NCI-H526 treated with DMSO at 0.1 percent for 48 hours (cell line): ENCODE measurements at regions not wholly inside any gene's neighbourhood (a gene's known extent, or its start where the extent isn't known, plus 50 kb on each side); places are given as distances from the start of the nearest gene placed in this dataset.
"Not testable (repeated sequence)": the region's sequence is repeated elsewhere in the genome, so short reads cannot be mapped to it uniquely, and the experiment has no call there.

Experiments used
- DNase-seq: peaks from one replicate; lab custom pipeline; 2025; lab: John Stamatoyannopoulos, UW

DNA sequence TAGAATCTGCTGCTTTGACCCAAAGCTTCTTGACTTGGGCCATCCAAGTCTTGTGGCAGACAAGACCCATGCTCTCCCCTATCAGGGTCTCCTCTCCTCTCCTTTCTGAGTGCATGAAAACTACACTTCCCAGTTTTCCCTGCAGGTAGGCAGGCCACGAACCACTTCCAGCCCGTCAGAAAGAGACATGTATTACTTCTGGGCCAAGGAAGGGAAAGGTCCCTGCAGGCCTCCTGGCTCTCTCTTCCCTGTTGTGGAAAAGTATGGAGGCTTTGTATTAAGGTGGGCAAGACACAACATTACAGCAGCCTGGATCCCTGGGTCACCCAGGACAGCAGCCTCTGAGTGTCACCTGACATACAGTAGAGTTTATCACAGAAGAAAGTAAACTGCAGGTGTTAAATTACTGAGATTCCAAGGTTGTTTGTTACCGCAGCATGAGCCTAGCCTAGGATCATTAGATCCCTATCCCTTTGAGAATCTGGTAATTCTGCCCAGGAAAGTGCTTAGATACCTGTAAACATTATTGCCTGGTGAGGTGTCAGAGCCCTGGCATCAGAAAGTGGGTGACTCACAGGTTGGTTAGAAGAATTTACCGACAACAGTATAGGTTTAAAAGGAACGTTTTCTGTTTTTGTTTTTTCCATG lies 717.3 kb downstream of the MATN1 start:
- no peak for DNase-seq

DNA sequence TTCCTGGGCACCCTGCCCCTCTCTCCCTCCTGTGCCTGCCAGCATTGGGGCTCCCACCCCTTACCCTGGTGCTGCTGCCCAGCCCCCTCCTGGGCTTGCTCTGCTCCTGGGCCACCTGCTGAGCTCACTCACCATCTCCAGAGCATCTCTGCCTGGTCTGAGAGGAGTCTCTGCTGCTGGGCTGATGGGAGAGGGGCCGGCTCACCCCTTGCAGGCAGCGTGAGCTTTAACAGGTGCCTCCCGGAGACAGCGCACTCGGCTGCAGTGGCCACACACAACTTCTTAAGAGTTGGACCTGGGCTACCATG lies 721.7 kb downstream of the MATN1 start:
- no peak for DNase-seq

DNA sequence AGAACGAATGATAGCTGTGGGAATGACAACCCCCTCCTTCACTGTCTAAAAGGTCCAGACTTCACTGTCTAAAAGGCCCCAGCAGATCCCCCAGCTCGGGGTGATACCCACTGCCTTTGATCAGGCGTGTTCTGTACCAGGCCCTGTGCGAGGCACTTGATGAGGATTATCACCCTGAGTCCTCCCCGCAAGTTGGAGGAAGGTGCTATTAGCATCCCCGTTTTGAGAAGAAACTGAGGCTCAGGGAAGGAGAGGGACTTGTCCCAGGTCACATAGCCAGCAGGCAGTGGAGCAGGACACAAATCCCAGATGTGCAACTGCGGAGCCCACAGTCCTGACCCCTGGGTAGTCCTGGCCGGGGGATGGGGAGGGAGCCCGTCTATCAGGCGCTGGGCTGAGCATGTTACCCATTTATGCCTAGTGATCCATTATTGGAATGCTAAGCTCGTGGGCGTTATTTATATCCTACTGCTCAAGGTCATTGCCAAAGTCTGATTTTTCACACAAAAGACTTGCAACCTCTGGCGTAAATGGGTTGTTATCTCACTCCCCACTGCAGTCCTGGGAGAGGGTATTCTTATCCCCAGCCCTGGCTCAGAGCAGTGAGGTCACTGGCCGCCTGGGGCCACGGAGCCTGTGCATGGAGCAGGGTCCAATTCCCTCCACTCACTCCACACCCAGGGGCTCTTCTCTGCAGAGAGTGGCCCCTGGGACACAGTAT lies 722.2 kb downstream of the MATN1 start:
- DNase-seq, result no peak

DNA sequence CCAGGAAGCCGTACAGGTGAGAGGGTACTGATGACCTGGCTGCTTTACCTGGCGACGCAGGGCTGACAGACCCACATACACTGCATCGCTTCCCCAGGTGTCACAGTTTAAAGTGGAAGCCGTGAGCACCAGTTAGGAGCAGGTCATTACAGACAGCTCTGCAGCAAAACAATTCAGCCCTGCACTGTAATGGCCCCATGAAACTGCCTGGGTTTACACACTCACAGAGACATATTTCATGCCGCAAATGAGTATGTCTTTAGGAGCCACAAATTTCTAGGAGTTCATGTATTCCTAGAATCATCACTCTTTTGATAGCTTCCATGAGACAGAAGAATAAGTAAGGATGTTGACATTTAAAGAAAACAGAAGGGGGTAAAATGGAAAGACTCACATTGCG lies 723.1 kb downstream of the MATN1 start:
- DNase-seq, result no peak

DNA sequence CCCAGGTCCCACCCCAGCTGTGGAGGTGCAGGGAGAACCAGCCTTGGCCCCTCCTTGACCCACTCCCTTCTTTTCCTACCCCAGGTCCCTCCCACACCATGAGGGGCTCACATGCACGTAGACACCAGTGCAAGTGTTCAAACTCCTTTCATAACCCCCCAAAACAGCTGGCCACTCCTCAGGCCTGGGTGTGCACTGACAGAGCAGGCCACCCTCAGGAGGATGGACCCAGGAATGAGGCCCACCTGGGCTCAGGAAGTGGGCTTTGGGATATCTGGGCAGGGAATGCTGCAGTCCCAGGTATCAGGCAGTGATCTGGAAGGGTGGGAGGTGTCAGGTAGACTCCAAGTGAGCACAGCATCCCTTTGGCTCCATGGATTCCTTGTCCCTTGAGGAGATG lies 723.8 kb downstream of the MATN1 start:
- DNase-seq, result no peak

DNA sequence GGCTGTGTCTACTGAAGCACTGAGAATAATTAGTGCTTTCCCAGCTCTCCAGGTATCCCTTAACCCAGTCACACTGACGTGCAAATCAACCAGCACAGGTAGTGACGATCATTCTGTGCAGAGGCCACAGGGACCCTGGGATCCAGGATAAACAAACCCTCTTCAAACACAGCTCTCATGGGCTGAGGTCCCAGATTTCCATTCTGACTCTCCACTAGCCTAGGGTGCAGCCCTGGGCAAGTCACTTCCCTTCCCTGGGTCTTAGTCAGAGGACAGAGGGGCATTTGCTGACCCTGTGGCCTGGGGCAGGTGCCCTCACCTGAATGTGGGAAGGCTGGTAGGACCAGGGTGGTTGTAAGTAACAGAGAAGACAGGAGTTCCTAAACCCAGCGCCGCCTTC lies 724.7 kb downstream of the MATN1 start:
- no peak for DNase-seq

DNA sequence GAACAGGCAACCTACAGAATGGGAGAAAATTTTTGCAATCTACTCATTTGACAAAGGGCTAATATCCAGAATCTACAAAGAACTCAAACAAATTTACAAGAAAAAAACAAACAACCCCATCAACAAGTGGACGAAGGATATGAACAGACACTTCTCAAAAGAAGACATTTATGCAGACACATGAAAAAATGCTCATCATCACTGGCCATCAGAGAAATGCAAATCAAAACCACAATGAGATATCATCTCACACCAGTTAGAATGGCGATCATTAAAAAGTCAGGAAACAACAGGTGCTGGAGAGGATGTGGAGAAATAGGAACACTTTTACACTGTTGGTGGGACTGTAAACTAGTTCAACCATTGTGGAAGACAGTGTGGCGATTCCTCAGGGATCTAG lies 725.6 kb downstream of the MATN1 start:
- DNase-seq, result not testable (repeated sequence)

DNA sequence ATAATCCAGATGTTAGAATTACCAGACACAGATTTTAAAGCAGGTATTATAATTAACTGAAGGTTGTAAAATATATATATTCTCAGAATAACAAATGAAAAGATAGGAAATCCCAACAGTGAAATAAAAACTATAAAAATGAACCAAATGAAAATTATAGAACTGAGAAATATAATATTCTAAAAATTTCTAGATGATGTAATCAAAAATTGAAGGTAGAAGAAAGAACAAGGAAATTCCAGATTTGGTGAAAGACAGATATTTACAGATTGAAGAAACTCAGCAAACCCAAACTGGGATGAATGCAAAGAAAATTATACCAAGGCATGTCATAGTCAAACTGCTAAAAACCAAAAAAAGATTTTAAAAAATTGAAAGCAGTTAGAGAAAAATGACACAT lies 729.4 kb downstream of the MATN1 start:
- no peak for DNase-seq

DNA sequence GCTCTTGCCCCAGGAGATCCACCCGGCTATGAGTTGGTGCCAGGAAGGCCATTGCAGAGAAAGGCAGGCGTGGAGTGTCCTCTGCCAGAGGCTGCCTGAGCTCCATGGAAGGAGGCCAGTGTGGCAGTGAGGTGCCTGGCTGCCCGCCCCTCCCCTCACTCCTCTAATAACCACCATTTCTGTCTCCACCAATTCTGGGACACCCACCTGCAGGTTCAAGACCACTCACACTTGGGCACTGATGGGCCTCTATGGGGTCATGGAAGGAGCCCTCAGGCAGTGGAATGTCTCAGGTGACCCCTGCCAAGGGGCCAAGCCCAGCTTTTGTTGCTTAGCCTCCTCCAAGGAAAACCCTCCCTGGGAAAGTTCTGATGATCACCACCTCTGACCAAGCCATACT lies 731.6 kb downstream of the MATN1 start:
- DNase-seq, result no peak

DNA sequence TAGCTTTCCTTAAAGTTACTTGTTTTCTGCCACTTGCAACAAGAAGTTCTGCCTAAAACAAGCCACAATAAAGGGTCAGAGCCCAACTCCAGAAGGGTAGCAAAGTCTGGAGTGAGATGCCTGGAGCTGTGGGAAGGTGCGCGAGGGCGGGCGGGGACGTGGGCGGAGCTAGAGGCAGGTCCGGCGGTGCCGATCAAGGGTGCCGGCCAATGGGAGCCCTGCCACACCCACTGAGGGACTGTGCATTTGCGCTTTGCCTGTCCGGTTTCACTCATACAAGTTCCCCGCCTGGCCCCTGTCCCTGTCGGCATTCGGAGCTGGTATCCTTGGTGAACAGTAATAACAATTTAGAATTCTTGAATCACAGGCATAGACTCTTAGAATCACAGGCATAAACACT lies 732.4 kb downstream of the MATN1 start:
- no peak for DNase-seq

DNA sequence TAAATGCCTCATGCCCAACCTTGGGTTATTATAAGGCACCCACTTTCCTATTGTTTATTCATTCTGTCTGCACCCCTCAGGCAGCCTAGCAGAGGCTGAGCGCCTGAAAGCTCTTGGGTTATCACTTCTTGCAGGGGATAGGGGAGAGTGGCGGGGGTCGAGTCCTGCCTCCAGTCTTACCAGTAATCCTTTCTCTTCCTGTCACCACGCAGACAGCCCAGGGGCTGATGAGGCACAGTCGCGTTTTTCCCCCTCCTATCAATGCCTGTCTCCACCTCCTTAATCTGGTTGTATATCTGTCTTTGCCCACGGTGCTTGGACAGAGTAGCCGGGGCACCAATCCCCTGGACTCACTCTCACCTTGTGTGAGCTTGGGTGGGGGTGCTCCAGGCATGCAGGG lies 733.1 kb downstream of the MATN1 start:
- DNase-seq, result no peak

DNA sequence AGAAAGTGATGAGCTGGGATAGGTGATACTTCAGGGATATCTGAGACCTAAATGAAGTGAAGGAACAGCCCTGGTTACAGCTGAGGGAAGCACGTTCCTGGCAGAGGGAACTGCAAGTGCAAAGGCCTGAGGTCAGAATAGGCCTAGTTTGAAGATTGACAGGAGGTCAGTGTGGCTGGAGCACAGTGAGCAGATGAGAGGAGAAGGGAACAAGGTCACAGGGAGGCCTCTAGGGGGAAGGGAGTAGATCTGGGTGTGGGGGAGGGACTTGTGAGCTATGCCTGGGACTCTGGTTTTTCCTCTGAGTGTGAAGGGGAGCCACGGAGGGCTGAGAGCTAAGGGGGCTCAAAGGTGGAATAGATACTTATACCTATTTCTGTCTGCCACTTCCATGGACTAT lies 736.4 kb downstream of the MATN1 start:
- DNase-seq, result no peak

DNA sequence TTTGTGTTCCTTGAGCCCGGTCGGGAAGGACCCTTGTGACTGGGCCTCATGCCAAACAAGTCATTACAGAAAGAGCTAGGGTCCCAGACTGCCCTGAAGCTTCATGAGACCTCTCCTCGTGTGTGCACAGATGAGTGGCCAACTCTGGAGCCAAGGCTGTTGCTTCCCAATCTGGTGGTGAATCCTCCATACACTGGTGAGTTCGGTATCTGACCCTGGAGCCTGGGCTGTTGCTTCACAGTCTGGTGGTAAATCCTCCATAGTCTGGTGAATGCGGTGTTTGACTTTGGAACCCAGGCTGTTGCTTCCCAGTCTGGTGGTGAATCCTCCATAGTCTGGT lies 737.8 kb downstream of the MATN1 start:
- no peak for DNase-seq

DNA sequence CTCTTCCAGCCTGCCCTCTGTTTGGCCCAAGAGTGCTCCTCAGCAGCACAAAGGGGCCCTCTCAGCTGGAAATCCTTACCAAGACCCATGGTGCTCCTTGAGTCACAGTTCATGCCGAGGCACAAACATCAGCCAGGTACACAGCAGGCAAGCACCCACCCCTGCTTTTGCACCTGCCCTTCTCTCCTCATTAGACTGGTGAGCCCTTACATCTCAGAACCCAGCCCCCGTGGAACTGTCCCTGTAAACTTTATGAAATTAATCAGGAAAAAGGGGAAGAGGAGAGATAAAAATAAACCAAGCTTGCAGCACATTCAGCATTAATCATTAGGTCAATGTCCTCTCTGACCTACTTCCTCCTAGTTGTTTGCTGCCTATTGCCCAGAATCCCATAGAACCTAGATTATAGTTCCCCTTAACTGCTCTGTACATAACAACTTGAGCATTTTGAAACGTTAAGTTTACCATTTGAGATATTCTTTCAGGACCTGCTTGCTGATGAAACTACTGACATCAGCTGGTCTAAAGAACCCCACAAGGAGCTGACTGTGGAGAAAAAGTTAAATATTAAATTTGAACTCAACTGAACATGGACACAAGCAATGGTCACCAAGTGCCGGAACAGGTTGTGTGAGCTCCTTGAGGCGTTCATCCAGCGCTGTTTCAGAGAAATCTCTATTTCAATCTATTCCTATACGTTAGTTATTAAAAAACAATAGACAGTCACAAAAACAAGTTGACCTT lies 738.4 kb downstream of the MATN1 start:
- no peak for DNase-seq

DNA sequence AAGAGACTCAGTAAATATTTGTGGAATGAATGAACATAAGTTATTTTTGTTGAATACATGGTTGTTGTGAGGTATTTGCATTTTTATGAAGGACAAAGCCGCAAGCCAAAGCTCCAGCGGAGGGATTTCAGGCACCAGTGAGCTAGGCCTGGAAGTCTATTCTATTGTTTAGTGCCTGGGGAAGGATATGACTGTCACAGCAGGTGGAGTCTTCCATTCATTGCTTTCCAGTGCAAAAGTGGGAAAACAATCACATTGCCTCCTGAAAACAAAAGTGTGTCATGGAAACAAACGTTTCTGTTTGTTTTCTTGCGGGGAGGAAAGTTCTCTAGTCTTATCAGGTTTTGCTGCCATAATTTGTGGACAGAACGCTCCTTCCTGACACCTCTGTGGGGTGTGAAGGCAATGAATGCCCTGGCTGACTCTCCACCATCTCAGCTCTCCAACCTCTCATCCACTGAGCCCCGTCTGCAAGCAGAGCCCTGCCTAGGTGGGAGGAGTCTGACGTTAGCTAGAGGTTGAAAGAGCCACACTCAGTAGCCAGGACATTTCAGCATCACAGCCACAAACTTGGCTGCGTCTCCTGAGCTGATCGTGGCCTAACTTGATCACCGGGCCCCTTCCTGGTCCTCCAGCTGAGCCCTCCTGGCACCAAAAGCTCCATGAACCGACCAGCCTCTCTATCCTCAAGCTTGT lies 739.1 kb downstream of the MATN1 start:
- peak; percentile 67 for DNase-seq

DNA sequence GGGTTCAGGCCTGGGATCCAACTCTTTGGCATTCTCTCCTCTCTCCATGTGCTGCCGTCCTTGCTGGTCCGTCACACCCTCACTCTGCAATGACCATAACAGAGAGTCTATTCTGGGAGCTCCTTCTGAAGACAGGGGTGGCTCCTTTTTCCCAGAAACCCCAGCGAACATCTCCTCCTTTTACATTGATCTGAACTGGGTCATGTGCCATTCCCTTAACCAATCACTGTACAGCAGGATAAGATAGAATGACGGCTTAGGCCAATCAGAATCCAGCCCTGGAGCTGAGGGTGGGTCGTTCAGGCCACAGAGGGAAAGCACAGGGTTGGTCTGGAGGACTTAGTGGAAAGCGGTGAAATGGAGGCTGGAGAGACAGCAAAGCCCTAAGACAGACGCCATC lies 740.1 kb downstream of the MATN1 start:
- no peak for DNase-seq

DNA sequence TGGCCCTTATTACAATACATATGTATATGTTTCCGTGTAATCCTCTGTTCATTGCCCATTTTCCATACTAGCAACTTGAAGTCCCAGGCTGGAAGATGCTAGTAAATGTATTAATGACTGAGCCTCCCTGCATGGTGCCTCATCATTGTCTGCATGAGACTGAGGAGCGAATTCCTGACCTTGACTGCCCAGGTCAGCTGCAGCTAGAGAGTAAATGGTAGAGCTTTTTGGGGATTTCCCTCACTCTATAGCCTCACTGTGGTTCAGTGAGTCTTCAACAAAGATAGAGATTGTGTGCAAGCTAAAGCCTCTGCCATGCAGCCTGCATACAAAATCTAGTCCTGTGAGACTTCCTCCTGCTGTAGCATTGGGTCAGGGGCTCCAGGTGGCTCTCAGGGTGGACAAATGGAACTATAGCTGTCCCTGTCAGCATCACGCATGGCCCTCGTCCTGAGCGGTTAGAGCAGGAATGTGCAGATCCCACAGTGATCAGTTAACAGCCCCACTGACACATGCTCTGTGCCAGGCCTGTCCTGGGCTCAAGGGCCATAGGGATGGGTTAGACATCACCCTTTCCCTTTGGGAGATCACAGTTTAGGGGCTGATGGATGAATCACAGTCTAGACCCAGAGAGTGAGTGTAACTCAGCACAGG lies 741.7 kb downstream of the MATN1 start:
- no peak for DNase-seq

DNA sequence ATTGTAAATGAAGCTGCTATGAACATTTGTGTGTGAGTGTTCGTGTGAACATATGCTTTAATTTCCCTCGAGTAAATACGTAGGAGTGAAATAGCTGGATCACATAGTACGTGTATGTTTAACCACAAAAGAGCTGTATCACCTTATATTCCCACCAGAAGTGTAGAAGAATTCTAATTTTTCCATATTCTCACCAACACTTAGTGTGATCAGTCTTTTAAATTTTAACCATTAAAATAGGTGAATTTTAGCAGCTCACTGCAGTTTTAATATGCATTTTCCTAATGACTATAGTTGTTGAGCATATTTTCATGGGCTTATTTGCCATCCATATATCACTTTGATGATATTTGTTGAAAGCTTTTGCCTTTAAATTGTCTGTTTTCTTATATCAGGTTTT lies 741.2 kb downstream of the PTPRU start:
- DNase-seq, result no peak

DNA sequence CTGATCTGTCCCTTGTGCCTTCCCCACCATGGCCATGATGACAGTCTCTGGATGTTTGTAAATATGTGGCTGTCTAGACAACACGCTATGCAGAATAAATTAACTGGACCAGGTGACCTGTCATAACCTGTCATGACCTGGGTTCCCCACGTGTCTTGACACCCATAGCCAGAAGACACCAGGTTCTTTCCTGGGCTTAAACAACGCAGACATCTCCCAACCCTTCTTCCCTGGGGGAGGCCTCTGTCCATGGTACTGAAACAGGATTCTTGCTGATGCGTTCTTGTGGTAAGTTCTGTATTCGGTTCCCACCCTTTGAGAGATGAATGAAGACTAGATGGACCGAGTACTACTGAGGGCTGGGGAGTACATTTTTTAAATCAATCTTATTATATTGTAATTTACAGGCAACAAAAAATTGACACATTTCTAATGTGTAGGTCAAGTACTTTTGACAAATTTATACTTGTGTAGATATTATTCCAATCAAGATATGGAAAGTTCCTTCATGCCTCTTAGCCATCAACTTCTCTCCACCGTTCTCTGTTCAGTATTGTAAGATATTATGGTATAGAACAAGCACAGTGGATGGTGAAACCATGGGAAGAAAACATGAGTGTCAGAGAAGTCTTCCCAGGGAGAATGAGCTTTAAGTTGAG lies 738.8 kb downstream of the PTPRU start:
- DNase-seq, result no peak

DNA sequence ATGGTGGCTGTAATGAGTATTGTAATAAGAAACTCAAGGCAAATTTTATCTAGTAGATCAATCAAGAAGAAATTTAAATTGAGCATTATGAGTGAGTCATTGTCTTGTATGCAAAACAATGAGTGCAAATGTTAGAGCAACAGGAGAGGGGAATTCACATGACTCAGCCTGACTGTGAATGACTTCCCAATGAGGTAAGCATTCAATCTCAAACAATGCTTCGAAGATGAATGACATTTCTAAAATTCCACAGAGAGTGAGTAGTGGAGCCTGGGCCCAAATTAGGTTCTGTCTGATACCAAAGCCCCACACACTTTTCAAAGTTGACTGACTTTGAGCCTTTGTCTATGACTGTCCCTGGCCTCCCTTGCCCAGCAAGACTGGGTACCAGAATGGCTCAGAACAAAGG lies 738.0 kb downstream of the PTPRU start:
- peak; percentile 71 for DNase-seq

DNA sequence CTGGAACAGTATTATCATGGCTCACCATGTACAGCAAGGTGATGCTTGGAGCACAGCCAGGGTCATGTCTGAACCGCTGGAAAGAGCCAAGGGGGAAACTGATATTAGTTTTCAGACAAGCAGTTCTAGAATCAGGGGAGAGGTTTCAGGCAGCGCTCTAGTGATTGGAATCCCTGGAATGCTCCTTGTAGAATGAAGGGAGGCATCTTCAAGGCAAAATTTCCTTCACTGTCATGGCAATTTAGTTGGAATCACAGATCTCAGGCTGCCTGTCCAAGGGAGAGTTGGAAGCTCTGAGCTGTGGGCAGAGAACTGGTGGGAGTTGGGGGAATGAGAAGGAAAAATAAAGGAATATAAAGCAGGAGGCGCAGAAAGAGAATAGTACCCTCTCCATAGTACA lies 737.1 kb downstream of the PTPRU start:
- no peak for DNase-seq
